ENCODE measurements at regions not wholly inside any gene's neighbourhood (a gene's known extent, or its start where the extent isn't known, plus 50 kb on each side); places are given as distances from the start of the nearest gene placed in this dataset.

DNA sequence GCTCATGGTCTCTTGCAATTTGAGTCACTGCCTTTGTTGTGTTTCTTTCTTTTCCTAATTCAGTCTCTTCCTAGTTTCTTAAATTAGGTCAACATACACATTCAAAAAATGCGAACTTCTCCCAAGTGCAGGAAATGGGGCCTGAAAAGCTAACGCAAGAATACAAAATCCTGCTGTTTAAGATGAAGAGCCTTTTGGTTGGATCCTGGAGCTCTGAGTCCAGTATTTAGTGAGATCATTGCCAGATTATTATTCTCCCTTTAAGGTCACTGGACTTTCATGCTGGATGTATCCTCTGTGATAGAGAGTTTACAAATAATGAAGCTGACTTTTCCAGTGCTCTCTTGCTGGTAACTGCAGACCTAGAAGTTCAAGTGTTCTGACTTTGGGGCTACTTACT lies 401.9 kb upstream of the MKI67 start:
- Histone ChIP-seq H3K27ac (ENCODE audit: low read depth, low read length) (no peak overlapping the region), H2AFZ (ENCODE audit: low read depth, low read length, poor library complexity, severe bottlenecking) (no peak overlapping the region), H3K9me2 (ENCODE audit: insufficient read depth) (no peaks in the 10 kb centered on the region), H3K9ac (ENCODE audit: low read length) (no peak overlapping the region), H3K27me3 (ENCODE audit: insufficient read depth, low read length) (peaks cover 77% of the 10 kb centered on the region), H4K20me1 (ENCODE audit: insufficient read depth) (no peaks in the 10 kb centered on the region), H3K36me3 (ENCODE audit: control insufficient read depth in 1 of 2, insufficient read depth in 2 of 2, low read length in 2 of 2) (no peaks in the 10 kb centered on the region), H3K9me3 (ENCODE audit: control insufficient read depth in 1 of 2, insufficient read depth in 1 of 2, low read depth in 1 of 2, low read length in 2 of 2) (no peaks in the 10 kb centered on the region), H3K79me2 (ENCODE audit: insufficient read depth, low read length) (no peaks in the 10 kb centered on the region), H3K4me3 (replicated peaks in 1 of 2; ENCODE audit: low read depth in 1 of 2, low read length in 2 of 2) (no peak overlapping the region), H3K4me2 (ENCODE audit: low read length) (no peak overlapping the region), H3K4me1 (ENCODE audit: control insufficient read depth in 1 of 2, insufficient read depth in 2 of 2, low read length in 2 of 2) (no peaks in the 10 kb centered on the region)
- ChIA-PET RAD21 (ENCODE audit: low non-redundant PET in 1 of 2, low total read pairs in 2 of 2, uncharacterized antibody in 2 of 2, unreplicated experiment in 2 of 2) (interaction anchor here in 1 of 2 experiments (0.6 kb wide), 1 partner anchor 607 kb away, joined by 4 read pairs; no protein-coding TSS in a partner anchor), CTCF (interaction anchor here (2.6 kb wide), 1 partner anchor 260 kb away, joined by 13 read pairs; no protein-coding TSS in a partner anchor), POLR2A (no interaction called here)
- TF ChIP-seq TCF7L2 (IDR thresholded peaks at IDR 0.05; ENCODE audit: borderline replicate concordance, extremely low read depth, insufficient read depth, insufficient read length) (no peak), SRF (IDR thresholded peaks at IDR 0.05; ENCODE audit: low read depth) (no peak), EGR1 (IDR thresholded peaks at IDR 0.05; ENCODE audit: low read depth) (no peak), ZFX (IDR thresholded peaks at IDR 0.05) (no peak), CEBPB (IDR thresholded peaks at IDR 0.05; ENCODE audit: low read depth) (no peak)
- intact Hi-C loops (cut with micrococcal nuclease) = no loop called here
- no TSS peak for BruUV-seq (replicated peaks)
- ATAC-seq (no peak), DNase-seq (ENCODE audit: low read depth, low spot score) (no peak)

DNA sequence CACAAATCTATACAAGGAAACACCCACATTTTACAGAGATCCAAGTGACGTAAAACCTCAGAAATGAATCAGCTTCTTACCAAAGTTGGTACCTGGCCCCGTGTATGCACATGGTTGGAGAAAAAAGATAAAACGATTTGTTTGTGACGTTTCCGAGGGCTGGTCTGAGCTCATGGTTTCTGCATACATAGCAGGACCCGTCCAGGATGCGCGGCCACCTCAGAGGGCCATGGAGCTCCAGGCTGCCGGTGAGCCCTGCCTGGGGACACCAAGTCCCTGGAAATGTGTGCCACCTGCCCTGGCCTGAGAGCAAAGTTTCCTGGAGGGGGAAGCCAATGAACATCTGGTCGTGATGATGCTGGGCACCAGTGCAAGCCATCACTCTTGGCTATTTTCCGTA lies 402.6 kb upstream of the MKI67 start:
- Histone ChIP-seq H3K27me3 (ENCODE audit: insufficient read depth, low read length) (peaks cover 77% of the 10 kb centered on the region), H3K4me3 (replicated peaks in 1 of 2; ENCODE audit: low read depth in 1 of 2, low read length in 2 of 2) (no peak overlapping the region), H3K4me2 (ENCODE audit: low read length) (no peak overlapping the region), H3K36me3 (ENCODE audit: control insufficient read depth in 1 of 2, insufficient read depth in 2 of 2, low read length in 2 of 2) (no peaks in the 10 kb centered on the region), H3K4me1 (ENCODE audit: control insufficient read depth in 1 of 2, insufficient read depth in 2 of 2, low read length in 2 of 2) (no peaks in the 10 kb centered on the region), H3K9me3 (ENCODE audit: control insufficient read depth in 1 of 2, insufficient read depth in 1 of 2, low read depth in 1 of 2, low read length in 2 of 2) (no peaks in the 10 kb centered on the region), H3K9ac (ENCODE audit: low read length) (no peak overlapping the region), H3K27ac (ENCODE audit: low read depth, low read length) (no peak overlapping the region), H2AFZ (ENCODE audit: low read depth, low read length, poor library complexity, severe bottlenecking) (no peak overlapping the region), H3K79me2 (ENCODE audit: insufficient read depth, low read length) (no peaks in the 10 kb centered on the region), H4K20me1 (ENCODE audit: insufficient read depth) (no peaks in the 10 kb centered on the region), H3K9me2 (ENCODE audit: insufficient read depth) (no peaks in the 10 kb centered on the region)
- ChIA-PET CTCF (interaction anchor here (1.3 to 2.6 kb wide), 3 partner anchors 43 to 265 kb away, joined by 3 to 13 read pairs (median 4); no protein-coding TSS in a partner anchor), RAD21 (ENCODE audit: low non-redundant PET in 1 of 2, low total read pairs in 2 of 2, uncharacterized antibody in 2 of 2, unreplicated experiment in 2 of 2) (interaction anchor here in 1 of 2 experiments (0.6 kb wide), 1 partner anchor 606 kb away, joined by 4 read pairs; no protein-coding TSS in a partner anchor), POLR2A (no interaction called here)
- BruUV-seq (replicated peaks) = no TSS peak
- no peak for ATAC-seq
- TF ChIP-seq SIN3A (IDR thresholded peaks at IDR 0.05; ENCODE audit: low read depth) = no peak
- no peak for TF ChIP-seq POLR2AphosphoS5 (IDR thresholded peaks at IDR 0.05; ENCODE audit: low read depth, low read length)
- TF ChIP-seq YY1 (IDR thresholded peaks at IDR 0.05; ENCODE audit: extremely low read depth, insufficient replicate concordance, low read depth, low read length) = no peak
- intact Hi-C loops (cut with micrococcal nuclease) = no loop called here
- DNase-seq (ENCODE audit: low read depth, low spot score) = no peak
